ENCODE measurements at regions not wholly inside any gene's neighbourhood (a gene's known extent, or its start where the extent isn't known, plus 50 kb on each side); places are given as distances from the start of the nearest gene placed in this dataset.

- TF ChIP-seq, protein P1, sequence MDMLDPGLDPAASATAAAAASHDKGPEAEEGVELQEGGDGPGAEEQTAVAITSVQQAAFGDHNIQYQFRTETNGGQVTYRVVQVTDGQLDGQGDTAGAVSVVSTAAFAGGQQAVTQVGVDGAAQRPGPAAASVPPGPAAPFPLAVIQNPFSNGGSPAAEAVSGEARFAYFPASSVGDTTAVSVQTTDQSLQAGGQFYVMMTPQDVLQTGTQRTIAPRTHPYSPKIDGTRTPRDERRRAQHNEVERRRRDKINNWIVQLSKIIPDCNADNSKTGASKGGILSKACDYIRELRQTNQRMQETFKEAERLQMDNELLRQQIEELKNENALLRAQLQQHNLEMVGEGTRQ (CRISPR knock-in tag; IDR thresholded peaks at IDR 0.05), result no peak
- no peak for TF ChIP-seq SMC3 (conservative IDR thresholded peaks at IDR 0.05; ENCODE audit: insufficient read depth, low read depth, low read length)
- no peak for TF ChIP-seq ZNF143 (CRISPR knock-in tag; IDR thresholded peaks at IDR 0.05)
- TF ChIP-seq POLR2AphosphoS2 (IDR thresholded peaks at IDR 0.05; ENCODE audit: low read length), result no peak
- TF ChIP-seq USF1 (CRISPR knock-in tag; IDR thresholded peaks at IDR 0.05), result no peak
- TF ChIP-seq STAG1 (CRISPR knock-in tag; IDR thresholded peaks at IDR 0.05; ENCODE audit: borderline replicate concordance), result no peak
- TF ChIP-seq TFAP4 (CRISPR knock-in tag; IDR thresholded peaks at IDR 0.05; ENCODE audit: borderline replicate concordance), result no peak
- no peak for TF ChIP-seq HMG20A (CRISPR knock-in tag; conservative IDR thresholded peaks at IDR 0.05)
- no peak for TF ChIP-seq EZH2 (IDR thresholded peaks at IDR 0.05; ENCODE audit: borderline replicate concordance, low read depth, low read length)
- TF ChIP-seq POLR2A (conservative IDR thresholded peaks at IDR 0.05), result no peak
- no peak for TF ChIP-seq RAD21 (CRISPR knock-in tag; conservative IDR thresholded peaks at IDR 0.05 in 1 of 2, IDR thresholded peaks at IDR 0.05 in 1 of 2)
- no peak for TF ChIP-seq HNRNPUL1 (IDR thresholded peaks at IDR 0.05; ENCODE audit: low read length)
Measured at GRCh38 chr19:7401694-7402093, 53.0 kb downstream of the ARHGEF18 start.
